Nephron progenitor cell (in vitro differentiated cells): ENCODE measurements at regions not wholly inside any gene's neighbourhood (a gene's known extent, or its start where the extent isn't known, plus 50 kb on each side); places are given as distances from the start of the nearest gene placed in this dataset.

Source experiments
- DNase-seq: peaks from one replicate; pipeline ENCODE4 v3.0.0; 2021
- H3K27ac Mint-ChIP-seq: 2 replicates; pipeline ENCODE4 v1.8.0; 2021; ENCODE audit warnings: mild to moderate bottlenecking, moderate library complexity, mixed read lengths
- H3K27me3 Mint-ChIP-seq: 2 replicates; pipeline ENCODE4 v1.8.0; 2021; ENCODE audit warnings: mild to moderate bottlenecking, low read depth, mixed read lengths; ENCODE audit not compliant: poor library complexity
- H3K36me3 Mint-ChIP-seq: 2 replicates; pipeline ENCODE4 v1.8.0; 2021; ENCODE audit warnings: low read depth, mixed read lengths
- H3K4me1 Mint-ChIP-seq: 2 replicates; pipeline ENCODE4 v1.8.0; 2021; ENCODE audit warnings: mixed read lengths
- H3K4me3 Mint-ChIP-seq: 2 replicates; pipeline ENCODE4 v1.8.0; 2021; ENCODE audit warnings: mild to moderate bottlenecking, moderate library complexity, mixed read lengths
- H3K9me3 Mint-ChIP-seq: 2 replicates; pipeline ENCODE4 v1.8.0; 2021; ENCODE audit warnings: mild to moderate bottlenecking, moderate library complexity, mixed read lengths
- TF ChIP-seq, protein P1 (sequence below): fragments of 200-600 bp; sonication (generic); IDR thresholded peaks from 2 replicates; pipeline ENCODE4 v1.5.0; 2021; ENCODE audit warnings: antibody characterized with exemption

DNA sequence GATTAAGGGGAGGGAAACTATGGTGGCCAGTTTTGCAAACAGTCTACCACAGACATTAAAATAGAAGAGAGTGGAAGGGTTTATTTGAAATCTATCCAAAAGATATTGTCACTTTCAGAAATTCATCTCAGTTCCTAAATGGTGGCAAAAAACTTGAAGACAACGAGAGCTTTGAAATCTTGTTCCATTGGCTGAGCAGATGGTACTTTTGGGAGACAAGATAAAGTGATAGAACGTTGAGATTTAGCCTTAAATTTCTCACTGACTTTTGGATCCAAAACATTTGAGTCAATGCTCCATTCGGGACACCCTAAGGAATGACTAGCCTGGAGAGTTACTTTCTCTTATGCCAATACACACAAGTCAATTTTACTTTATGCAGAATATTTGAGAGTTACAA is 319.1 kb upstream of the LARGE1 start:
- no peaks in the 10 kb centered on the region for H3K4me1 Mint-ChIP-seq
- H3K9me3 Mint-ChIP-seq = peaks cover 10% of the 10 kb centered on the region
- H3K4me3 Mint-ChIP-seq = no peak overlapping the region

GRCh38 chr22:34243023-34243422 is 322.7 kb upstream of the LARGE1 start:
- H3K4me1 Mint-ChIP-seq = no peaks in the 10 kb centered on the region
- no peaks in the 10 kb centered on the region for H3K36me3 Mint-ChIP-seq
- no peak for DNase-seq

More for the DNA sequence above, 319.1 kb upstream of the LARGE1 start:
- H3K27me3 Mint-ChIP-seq = peaks cover 8% of the 10 kb centered on the region
- DNase-seq = no peak
- no peak overlapping the region for H3K27ac Mint-ChIP-seq
- TF ChIP-seq, protein P1, sequence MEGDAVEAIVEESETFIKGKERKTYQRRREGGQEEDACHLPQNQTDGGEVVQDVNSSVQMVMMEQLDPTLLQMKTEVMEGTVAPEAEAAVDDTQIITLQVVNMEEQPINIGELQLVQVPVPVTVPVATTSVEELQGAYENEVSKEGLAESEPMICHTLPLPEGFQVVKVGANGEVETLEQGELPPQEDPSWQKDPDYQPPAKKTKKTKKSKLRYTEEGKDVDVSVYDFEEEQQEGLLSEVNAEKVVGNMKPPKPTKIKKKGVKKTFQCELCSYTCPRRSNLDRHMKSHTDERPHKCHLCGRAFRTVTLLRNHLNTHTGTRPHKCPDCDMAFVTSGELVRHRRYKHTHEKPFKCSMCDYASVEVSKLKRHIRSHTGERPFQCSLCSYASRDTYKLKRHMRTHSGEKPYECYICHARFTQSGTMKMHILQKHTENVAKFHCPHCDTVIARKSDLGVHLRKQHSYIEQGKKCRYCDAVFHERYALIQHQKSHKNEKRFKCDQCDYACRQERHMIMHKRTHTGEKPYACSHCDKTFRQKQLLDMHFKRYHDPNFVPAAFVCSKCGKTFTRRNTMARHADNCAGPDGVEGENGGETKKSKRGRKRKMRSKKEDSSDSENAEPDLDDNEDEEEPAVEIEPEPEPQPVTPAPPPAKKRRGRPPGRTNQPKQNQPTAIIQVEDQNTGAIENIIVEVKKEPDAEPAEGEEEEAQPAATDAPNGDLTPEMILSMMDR = no peak
- H3K36me3 Mint-ChIP-seq = no peaks in the 10 kb centered on the region

DNA sequence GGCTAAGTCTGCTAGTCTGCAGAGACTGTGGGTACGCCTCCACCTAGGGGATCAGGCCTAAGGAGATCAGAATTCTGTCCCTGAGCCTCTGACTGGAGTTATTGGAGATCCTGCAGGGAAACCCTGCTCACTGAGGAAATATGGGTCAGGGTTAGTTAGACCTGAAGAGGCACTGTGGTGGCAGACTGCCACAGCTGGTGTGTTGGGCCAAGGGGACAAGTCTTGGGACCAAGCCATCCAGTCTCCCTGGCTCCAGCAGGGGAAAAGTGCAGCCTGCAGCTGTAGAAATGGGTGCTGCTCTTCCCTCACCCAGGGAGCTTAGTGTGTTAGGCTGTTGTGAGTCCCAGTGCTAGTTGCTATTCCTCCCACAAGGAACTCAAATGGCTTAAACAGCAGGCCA is 334.8 kb upstream of the LARGE1 start:
- no peak for DNase-seq
- TF ChIP-seq, protein P1 = no peak

More at GRCh38 chr22:34243023-34243422, 322.7 kb upstream of the LARGE1 start:
- H3K27ac Mint-ChIP-seq = no peak overlapping the region
- no peaks in the 10 kb centered on the region for H3K9me3 Mint-ChIP-seq
- H3K27me3 Mint-ChIP-seq = peaks cover 4% of the 10 kb centered on the region
- H3K4me3 Mint-ChIP-seq = no peak overlapping the region
- TF ChIP-seq, protein P1 = no peak

DNA sequence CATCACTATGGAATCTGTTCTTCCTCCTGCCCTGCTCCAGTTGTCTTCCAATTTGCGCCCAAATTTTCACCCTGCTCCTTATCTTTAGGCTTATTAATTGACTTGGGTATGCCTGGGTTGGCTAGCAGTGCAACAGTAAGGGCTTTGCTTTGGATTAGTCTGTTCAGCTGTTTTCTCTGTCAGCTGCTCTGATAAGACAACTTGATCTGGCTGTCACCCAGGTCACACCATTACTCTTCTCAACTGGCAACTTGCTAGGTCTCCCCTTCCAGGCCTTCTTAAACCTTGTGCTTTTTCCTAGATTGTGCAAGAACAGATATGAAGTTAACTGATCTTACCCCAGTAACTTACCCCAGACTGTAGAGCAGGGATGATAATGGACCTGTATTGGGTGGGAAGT is 357.8 kb upstream of the LARGE1 start:
- Mint-ChIP-seq H3K36me3 (no peaks in the 10 kb centered on the region), H3K27me3 (peaks cover 7% of the 10 kb centered on the region), H3K9me3 (no peaks in the 10 kb centered on the region), H3K4me1 (peaks cover 11% of the 10 kb centered on the region), H3K27ac (no peak overlapping the region), H3K4me3 (no peak overlapping the region)
- TF ChIP-seq, protein P1 = no peak
- DNase-seq = no peak

More for the DNA sequence above, 334.8 kb upstream of the LARGE1 start:
- Mint-ChIP-seq H3K4me3 (no peak overlapping the region), H3K27me3 (peaks cover 14% of the 10 kb centered on the region), H3K9me3 (peaks cover 3% of the 10 kb centered on the region), H3K36me3 (no peaks in the 10 kb centered on the region), H3K4me1 (no peaks in the 10 kb centered on the region), H3K27ac (no peak overlapping the region)

- no peaks in the 10 kb centered on the region for H3K36me3 Mint-ChIP-seq
- H3K9me3 Mint-ChIP-seq = no peaks in the 10 kb centered on the region
- TF ChIP-seq, protein P1 = no peak
- H3K4me1 Mint-ChIP-seq = peaks cover 15% of the 10 kb centered on the region
- no peak for DNase-seq
- no peak overlapping the region for H3K27ac Mint-ChIP-seq
- peaks cover 4% of the 10 kb centered on the region for H3K27me3 Mint-ChIP-seq
- H3K4me3 Mint-ChIP-seq = no peak overlapping the region
Measured at GRCh38 chr22:34281738-34282137, 361.5 kb upstream of the LARGE1 start.

DNA sequence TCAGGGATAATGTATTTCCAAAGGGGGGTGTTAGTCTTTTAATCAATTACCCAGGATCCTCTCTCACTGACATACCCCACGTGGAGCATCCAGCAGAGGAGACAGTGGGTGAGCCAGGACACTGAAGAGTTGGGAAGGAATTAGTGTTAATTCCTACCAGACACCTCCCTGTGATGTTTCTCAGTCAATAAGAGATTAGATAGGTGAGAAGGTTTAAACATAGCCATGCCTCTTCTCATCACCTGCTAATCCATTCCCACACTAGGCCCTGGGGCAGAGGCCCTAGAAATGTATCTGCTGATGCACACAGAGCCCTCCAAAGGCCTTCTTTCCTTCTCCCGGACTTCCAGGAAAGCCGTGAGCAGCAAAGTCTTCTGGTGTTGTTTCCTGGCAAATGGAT is 363.6 kb upstream of the LARGE1 start:
- Mint-ChIP-seq H3K4me1 (peaks cover 15% of the 10 kb centered on the region), H3K27me3 (peaks cover 8% of the 10 kb centered on the region), H3K36me3 (no peaks in the 10 kb centered on the region), H3K9me3 (no peaks in the 10 kb centered on the region), H3K4me3 (no peak overlapping the region), H3K27ac (no peak overlapping the region)
- TF ChIP-seq, protein P1 = no peak
- DNase-seq = no peak
